ENCODE measurements at regions not wholly inside any gene's neighbourhood (a gene's known extent, or its start where the extent isn't known, plus 50 kb on each side); places are given as distances from the start of the nearest gene placed in this dataset.

DNA sequence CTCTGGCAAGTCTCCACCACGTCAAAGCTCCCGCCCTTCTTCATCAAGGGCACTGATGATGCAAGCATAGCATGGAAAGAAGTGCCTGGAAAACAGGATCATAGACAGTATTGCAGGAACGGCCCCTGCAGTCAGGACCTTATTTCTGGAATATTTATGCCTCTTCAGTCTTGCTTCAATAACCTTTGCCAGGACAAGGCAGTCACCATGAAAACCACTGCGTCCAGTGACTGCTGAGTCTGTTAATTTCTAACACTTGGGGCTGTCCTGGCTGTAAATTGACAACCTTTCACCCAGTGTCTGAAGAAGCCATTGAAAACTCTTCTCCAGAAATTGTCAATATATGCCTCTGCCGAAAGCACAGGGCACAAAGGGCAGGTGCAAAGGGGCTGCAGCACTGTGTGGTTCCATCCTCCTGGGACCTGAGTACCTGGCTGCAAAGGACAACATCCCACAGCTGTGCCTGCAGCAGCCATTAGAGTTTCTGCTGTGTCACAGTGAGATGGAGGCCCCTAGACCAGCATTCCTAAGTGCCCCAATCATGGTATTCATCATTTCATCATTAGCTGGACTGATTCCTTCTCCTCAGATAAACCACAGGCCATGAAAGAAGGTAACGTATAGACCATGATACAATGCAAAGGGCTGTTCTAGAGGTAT is 819.6 kb downstream of the RNF144A start:
- DNase-seq (ENCODE audit: low read depth in 1 of 2, low spot score in 1 of 2), result no peak
- no peaks in the 10 kb centered on the region for H3K36me3 ChIP-seq

GRCh38 chr2:7738596-7738995 is 821.4 kb downstream of the RNF144A start:
- no peaks in the 10 kb centered on the region for H3K9me3 ChIP-seq (ENCODE audit: low read depth)
- no peaks in the 10 kb centered on the region for H3K27me3 ChIP-seq
- TF ChIP-seq, protein P1, sequence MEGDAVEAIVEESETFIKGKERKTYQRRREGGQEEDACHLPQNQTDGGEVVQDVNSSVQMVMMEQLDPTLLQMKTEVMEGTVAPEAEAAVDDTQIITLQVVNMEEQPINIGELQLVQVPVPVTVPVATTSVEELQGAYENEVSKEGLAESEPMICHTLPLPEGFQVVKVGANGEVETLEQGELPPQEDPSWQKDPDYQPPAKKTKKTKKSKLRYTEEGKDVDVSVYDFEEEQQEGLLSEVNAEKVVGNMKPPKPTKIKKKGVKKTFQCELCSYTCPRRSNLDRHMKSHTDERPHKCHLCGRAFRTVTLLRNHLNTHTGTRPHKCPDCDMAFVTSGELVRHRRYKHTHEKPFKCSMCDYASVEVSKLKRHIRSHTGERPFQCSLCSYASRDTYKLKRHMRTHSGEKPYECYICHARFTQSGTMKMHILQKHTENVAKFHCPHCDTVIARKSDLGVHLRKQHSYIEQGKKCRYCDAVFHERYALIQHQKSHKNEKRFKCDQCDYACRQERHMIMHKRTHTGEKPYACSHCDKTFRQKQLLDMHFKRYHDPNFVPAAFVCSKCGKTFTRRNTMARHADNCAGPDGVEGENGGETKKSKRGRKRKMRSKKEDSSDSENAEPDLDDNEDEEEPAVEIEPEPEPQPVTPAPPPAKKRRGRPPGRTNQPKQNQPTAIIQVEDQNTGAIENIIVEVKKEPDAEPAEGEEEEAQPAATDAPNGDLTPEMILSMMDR (IDR thresholded peaks at IDR 0.05; ENCODE audit: low read depth, low read length), result no peak
- no peak overlapping the region for H3K4me3 ChIP-seq
- no peak overlapping the region for H3K27ac ChIP-seq
- H3K4me1 ChIP-seq (ENCODE audit: low read depth), result no peaks in the 10 kb centered on the region
- no peaks in the 10 kb centered on the region for H3K36me3 ChIP-seq
- no peak for DNase-seq (ENCODE audit: low read depth in 1 of 2, low spot score in 1 of 2)

More for the DNA sequence above, 819.6 kb downstream of the RNF144A start:
- Histone ChIP-seq H3K9me3 (ENCODE audit: low read depth) (no peaks in the 10 kb centered on the region), H3K27me3 (no peaks in the 10 kb centered on the region), H3K27ac (no peak overlapping the region), H3K4me3 (no peak overlapping the region), H3K4me1 (ENCODE audit: low read depth) (no peaks in the 10 kb centered on the region)
- TF ChIP-seq, protein P1 (IDR thresholded peaks at IDR 0.05; ENCODE audit: low read depth, low read length), result no peak

DNA sequence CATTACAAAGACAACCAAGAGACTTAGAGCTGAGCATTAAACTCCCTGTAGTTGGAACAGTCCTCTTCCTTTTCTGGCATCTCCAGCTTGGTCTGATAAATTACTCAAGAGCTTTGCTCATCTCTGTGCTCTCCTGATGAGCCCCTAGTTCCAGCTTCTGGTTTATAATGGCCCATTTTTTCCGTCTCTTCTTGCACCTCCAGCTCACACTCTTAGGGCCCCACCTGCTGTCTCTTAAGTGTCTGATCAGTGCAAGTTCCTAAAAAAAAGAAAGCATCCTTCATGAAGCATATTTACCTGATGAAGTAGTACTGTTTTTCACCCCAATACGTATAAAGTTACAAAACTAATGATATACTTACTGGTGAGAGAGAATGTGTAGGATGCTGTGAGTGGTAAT is 822.9 kb downstream of the RNF144A start:
- no peak for DNase-seq (ENCODE audit: low read depth in 1 of 2, low spot score in 1 of 2)
- no peaks in the 10 kb centered on the region for H3K4me1 ChIP-seq (ENCODE audit: low read depth)
- no peak overlapping the region for H3K27ac ChIP-seq
- no peaks in the 10 kb centered on the region for H3K36me3 ChIP-seq
- no peak overlapping the region for H3K4me3 ChIP-seq
- H3K9me3 ChIP-seq (ENCODE audit: low read depth), result no peaks in the 10 kb centered on the region
- no peaks in the 10 kb centered on the region for H3K27me3 ChIP-seq
- TF ChIP-seq, protein P1 (IDR thresholded peaks at IDR 0.05; ENCODE audit: low read depth, low read length), result no peak

- Histone ChIP-seq H3K4me3 (no peak overlapping the region), H3K9me3 (ENCODE audit: low read depth) (no peaks in the 10 kb centered on the region), H3K4me1 (ENCODE audit: low read depth) (no peaks in the 10 kb centered on the region), H3K36me3 (no peaks in the 10 kb centered on the region), H3K27me3 (no peaks in the 10 kb centered on the region), H3K27ac (no peak overlapping the region)
- TF ChIP-seq, protein P1 (IDR thresholded peaks at IDR 0.05; ENCODE audit: low read depth, low read length), result no peak
- DNase-seq (ENCODE audit: low read depth in 1 of 2, low spot score in 1 of 2), result no peak
Measured at GRCh38 chr2:7742301-7742700, 825.1 kb downstream of the RNF144A start.

GRCh38 chr2:7744827-7745226 is 827.6 kb downstream of the RNF144A start:
- Histone ChIP-seq H3K36me3 (no peaks in the 10 kb centered on the region), H3K4me3 (no peak overlapping the region), H3K27me3 (no peaks in the 10 kb centered on the region), H3K9me3 (ENCODE audit: low read depth) (no peaks in the 10 kb centered on the region), H3K4me1 (ENCODE audit: low read depth) (no peaks in the 10 kb centered on the region), H3K27ac (no peak overlapping the region)
- no peak for DNase-seq (ENCODE audit: low read depth in 1 of 2, low spot score in 1 of 2)
- TF ChIP-seq, protein P1 (IDR thresholded peaks at IDR 0.05; ENCODE audit: low read depth, low read length), result no peak
